Astrocyte (in vitro differentiated cells and primary cell): ENCODE measurements at regions not wholly inside any gene's neighbourhood (a gene's known extent, or its start where the extent isn't known, plus 50 kb on each side); places are given as distances from the start of the nearest gene placed in this dataset.

Source experiments
- CTCF ChIP-seq: IDR thresholded peaks from 2 replicates; pipeline ENCODE4 v1.5.1; 2011; ENCODE audit warnings: low read depth, mild to moderate bottlenecking, inconsistent platforms, low read length, moderate library complexity; ENCODE audit not compliant: insufficient read depth
- EZH2 ChIP-seq: IDR thresholded peaks from 2 replicates; pipeline ENCODE4 v1.6.1; 2012; ENCODE audit warnings: mild to moderate bottlenecking, low read length, inconsistent platforms; ENCODE audit not compliant: insufficient read depth

GRCh38 chr5:74478328-74478727 lies 162.2 kb downstream of the ENC1 start:
- TF ChIP-seq CTCF (no peak), EZH2 (no peak)
